Left ventricle myocardium inferior (tissue), 1 donor: ENCODE measurements at regions not wholly inside any gene's neighbourhood (a gene's known extent, or its start where the extent isn't known, plus 50 kb on each side); places are given as distances from the start of the nearest gene placed in this dataset.

Experiments used
- DNase-seq: peaks from one replicate; pipeline ENCODE4 v3.0.0-alpha.2; 2020
- H3K27ac ChIP-seq: fragments of 200-600 bp; replicated peaks from 2 replicates; pipeline ENCODE4 v1.8.0; 2021
- H3K27me3 ChIP-seq: fragments of 200-600 bp; 2 replicates; pipeline ENCODE4 v1.8.0; 2021; ENCODE audit warnings: low read depth
- H3K36me3 ChIP-seq: fragments of 200-600 bp; 2 replicates; pipeline ENCODE4 v1.8.0; 2021
- H3K4me1 ChIP-seq: fragments of 200-600 bp; 2 replicates; pipeline ENCODE4 v1.8.0; 2021
- H3K4me3 ChIP-seq: fragments of 200-600 bp; 2 replicates; pipeline ENCODE4 v1.8.0; 2021; ENCODE audit warnings: mild to moderate bottlenecking, moderate library complexity
- H3K9me3 ChIP-seq: fragments of 200-600 bp; replicated peaks from 2 replicates; pipeline ENCODE4 v1.8.0; 2021
- CTCF ChIP-seq: fragments of 200-600 bp; IDR thresholded peaks from 2 replicates; pipeline ENCODE4 v1.8.0; 2021; ENCODE audit warnings: antibody characterized with exemption, mild to moderate bottlenecking, borderline replicate concordance
- intact Hi-C: fragments of 100-400 bp; cut with micrococcal nuclease; formaldehyde crosslinking; loops from one replicate; pipeline ENCODE4 v1.11.0; 2022
- donor health status: DM: no; HTN: yes; CAD: no; lungs with severe emphysema.

DNA sequence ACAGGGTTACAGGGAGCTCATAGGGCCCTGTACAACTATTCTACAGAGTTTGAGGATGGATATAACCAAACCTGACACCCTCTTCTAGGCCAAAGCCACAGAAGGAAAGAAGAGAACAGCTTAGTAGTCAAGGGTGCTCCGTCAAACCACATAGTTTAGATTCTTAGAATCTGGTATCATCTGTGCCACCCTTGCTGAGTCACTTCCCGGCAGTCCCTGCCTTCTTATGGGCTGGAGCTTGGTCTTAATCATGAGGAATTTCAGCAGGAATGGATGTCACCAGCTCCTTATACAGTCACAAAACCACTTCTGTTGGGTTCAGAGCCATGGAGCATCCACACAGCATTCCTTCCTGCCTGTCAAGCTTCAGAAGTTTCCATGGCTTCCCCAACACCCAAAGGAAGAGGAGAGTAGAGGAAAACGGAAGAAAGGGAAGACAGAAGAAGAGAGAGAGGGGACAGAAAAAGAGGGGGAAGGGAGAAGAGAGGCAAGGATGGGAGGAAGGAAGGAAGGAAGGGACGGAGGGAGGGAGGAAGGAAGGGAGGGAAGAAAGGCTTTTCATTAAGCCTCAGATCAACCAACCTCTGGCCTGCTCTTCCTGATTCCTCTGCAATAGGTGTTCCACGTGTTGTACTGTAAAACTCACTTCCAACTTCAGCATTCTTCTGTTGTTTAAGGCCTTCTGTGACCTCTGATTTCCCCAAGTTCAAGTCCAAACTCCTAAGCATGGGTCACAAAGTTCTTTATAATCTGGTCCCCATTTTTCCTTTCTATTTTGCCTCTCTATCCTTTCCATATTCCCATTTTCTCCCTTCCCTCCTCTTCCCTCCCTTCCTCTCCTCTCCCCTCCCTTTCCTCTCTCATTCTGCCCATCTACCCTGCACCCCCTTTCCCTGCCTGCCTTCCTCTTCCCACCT is 246.1 kb upstream of the TNP1 start:
- H3K36me3 ChIP-seq, result no peaks in the 10 kb centered on the region
- TF ChIP-seq CTCF, result no peak
- DNase-seq, result no peak
- no peak overlapping the region for H3K4me3 ChIP-seq
- no peaks in the 10 kb centered on the region for H3K4me1 ChIP-seq
- no peaks in the 10 kb centered on the region for H3K27me3 ChIP-seq
- H3K27ac ChIP-seq, result no peak overlapping the region
- intact Hi-C loops, result no loop called here
- H3K9me3 ChIP-seq, result no peaks in the 10 kb centered on the region

DNA sequence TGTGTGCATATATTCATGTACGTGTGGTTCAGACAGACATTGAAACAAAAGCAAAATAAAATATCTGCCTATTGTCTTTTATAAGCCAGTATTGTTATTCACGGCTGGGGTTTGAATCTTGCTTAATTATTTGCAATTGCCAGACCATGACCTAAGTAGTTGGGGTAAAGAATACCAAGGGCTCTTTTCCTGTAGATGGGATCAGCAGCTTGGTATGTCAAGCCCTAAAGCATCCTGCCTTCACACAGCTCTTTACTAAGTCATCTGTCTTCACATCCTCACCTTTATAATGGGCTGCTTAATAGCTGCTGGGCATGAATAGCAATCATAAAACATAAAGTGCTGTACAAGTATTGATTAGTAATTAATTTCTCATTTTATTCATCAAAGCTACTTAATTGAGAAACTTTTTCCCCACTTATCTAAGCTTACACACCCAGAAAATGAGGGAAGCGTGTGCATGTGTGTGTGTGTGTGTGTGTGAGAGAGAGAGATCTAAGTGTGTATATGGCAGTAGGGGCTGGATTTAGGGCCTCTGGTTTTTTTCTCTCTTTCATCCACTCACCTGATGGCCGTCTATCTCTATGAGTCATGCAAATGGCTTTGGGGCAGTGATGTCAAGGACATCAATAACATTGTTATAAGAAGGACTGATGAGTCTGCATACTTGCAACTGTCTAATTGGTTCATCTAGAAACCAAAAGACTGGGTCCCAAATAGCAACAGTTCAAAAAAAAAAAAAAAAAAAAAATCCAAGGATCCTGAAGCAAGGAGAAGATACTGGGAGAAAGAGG is 244.1 kb upstream of the TNP1 start:
- no peak for TF ChIP-seq CTCF
- Histone ChIP-seq H3K27me3 (no peaks in the 10 kb centered on the region), H3K27ac (no peak overlapping the region), H3K9me3 (no peaks in the 10 kb centered on the region), H3K4me1 (peaks cover 4% of the 10 kb centered on the region), H3K36me3 (no peaks in the 10 kb centered on the region), H3K4me3 (no peak overlapping the region)
- intact Hi-C loops, result no loop called here
- DNase-seq, result no peak

GRCh38 chr2:217102956-217103355 is 243.1 kb upstream of the TNP1 start:
- H3K27ac ChIP-seq, result no peak overlapping the region
- H3K4me1 ChIP-seq, result peaks cover 7% of the 10 kb centered on the region
- intact Hi-C loops, result no loop called here
- no peaks in the 10 kb centered on the region for H3K36me3 ChIP-seq
- no peak for DNase-seq
- no peaks in the 10 kb centered on the region for H3K27me3 ChIP-seq
- no peak overlapping the region for H3K4me3 ChIP-seq
- no peak for TF ChIP-seq CTCF
- H3K9me3 ChIP-seq, result no peaks in the 10 kb centered on the region

GRCh38 chr2:217101972-217102371 is 242.1 kb upstream of the TNP1 start:
- intact Hi-C loops, result no loop called here
- no peak for TF ChIP-seq CTCF

GRCh38 chr2:217099561-217099960 is 239.7 kb upstream of the TNP1 start:
- H3K36me3 ChIP-seq, result no peaks in the 10 kb centered on the region
- no peak overlapping the region for H3K27ac ChIP-seq
- H3K4me1 ChIP-seq, result peaks cover 7% of the 10 kb centered on the region
- TF ChIP-seq CTCF, result no peak
- H3K9me3 ChIP-seq, result no peaks in the 10 kb centered on the region
- intact Hi-C loops, result no loop called here
- no peaks in the 10 kb centered on the region for H3K27me3 ChIP-seq
- peak; percentile 32 for DNase-seq
- H3K4me3 ChIP-seq, result no peak overlapping the region

More at GRCh38 chr2:217101972-217102371, 242.1 kb upstream of the TNP1 start:
- DNase-seq, result no peak
- no peaks in the 10 kb centered on the region for H3K9me3 ChIP-seq
- H3K4me1 ChIP-seq, result peaks cover 7% of the 10 kb centered on the region
- no peak overlapping the region for H3K4me3 ChIP-seq
- no peak overlapping the region for H3K27ac ChIP-seq
- no peaks in the 10 kb centered on the region for H3K27me3 ChIP-seq
- no peaks in the 10 kb centered on the region for H3K36me3 ChIP-seq
